Body of pancreas (tissue), 4 donors: ENCODE measurements at regions not wholly inside any gene's neighbourhood (a gene's known extent, or its start where the extent isn't known, plus 50 kb on each side); places are given as distances from the start of the nearest gene placed in this dataset.

Experiments
- CTCF ChIP-seq, 7 experiments: fragments of 450-650 bp in 4 of 7; fragments of 200-600 bp in 3 of 7; sonication (generic) in 3 of 7; IDR thresholded peaks; one replicate each; pipeline ENCODE4 v1.5.1; 2016 to 2019; ENCODE audit warnings: antibody characterized with exemption in 7 of 7
- POLR2A ChIP-seq, 3 donors: fragments of 450-650 bp; IDR thresholded peaks; one replicate each; pipeline ENCODE4 v1.6.1; 2016; ENCODE audit warnings: antibody characterized with exemption in 3 of 3, mild to moderate bottlenecking in 2 of 3

- TF ChIP-seq POLR2A (IDR thresholded peaks at IDR 0.05) = no peak
- no peak for TF ChIP-seq CTCF (IDR thresholded peaks at IDR 0.05)
These were observed 889.5 kb downstream of the JRKL start for GRCh38 chr11:97279341-97279740.
